ENCODE measurements at regions not wholly inside any gene's neighbourhood (a gene's known extent, or its start where the extent isn't known, plus 50 kb on each side); places are given as distances from the start of the nearest gene placed in this dataset.

DNA sequence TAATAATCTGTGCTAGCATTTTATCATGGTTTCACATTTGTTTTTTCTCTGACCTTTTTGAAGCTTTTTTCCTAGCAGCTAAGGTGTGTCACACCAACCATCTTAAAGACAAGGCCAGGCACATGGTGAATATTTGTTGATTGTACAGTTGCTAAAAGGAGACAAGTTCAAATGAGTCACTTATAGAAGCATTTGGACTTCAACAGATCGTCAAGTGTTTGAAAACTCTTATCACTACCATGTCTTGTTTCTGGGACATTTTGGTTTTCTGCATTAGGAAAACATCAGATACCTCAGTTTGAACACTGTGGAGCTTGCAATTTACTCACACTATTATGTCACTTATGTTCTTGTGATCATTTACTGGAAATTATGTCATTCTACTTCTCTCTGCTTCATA is 407.3 kb downstream of the USP25 start:
- no peak for TF ChIP-seq CTCF (IDR thresholded peaks at IDR 0.05)
- no peak for TF ChIP-seq POLR2A (IDR thresholded peaks at IDR 0.05)

Measured in prostate gland (tissue), 2 donors.